Neural crest cell (in vitro differentiated cells): ENCODE measurements at regions not wholly inside any gene's neighbourhood (a gene's known extent, or its start where the extent isn't known, plus 50 kb on each side); places are given as distances from the start of the nearest gene placed in this dataset.

Experiments used
- DNase-seq: peaks from one replicate; pipeline ENCODE4 v3.0.0; 2021; ENCODE audit warnings: low read depth, mixed read lengths, low spot score
- H3K27ac Mint-ChIP-seq: one replicate; pipeline ENCODE4 v1.8.0; 2021; ENCODE audit warnings: mild to moderate bottlenecking, mixed read lengths; ENCODE audit not compliant: unreplicated experiment
- H3K27me3 Mint-ChIP-seq: 2 replicates; pipeline ENCODE4 v1.8.0; 2021; ENCODE audit warnings: low read depth, mild to moderate bottlenecking, mixed read lengths
- H3K36me3 Mint-ChIP-seq: 2 replicates; pipeline ENCODE4 v1.8.0; 2021; ENCODE audit warnings: low read depth, mild to moderate bottlenecking, mixed read lengths
- H3K4me1 Mint-ChIP-seq: 2 replicates; pipeline ENCODE4 v1.8.0; 2021; ENCODE audit warnings: mixed read lengths
- H3K4me3 Mint-ChIP-seq: one replicate; pipeline ENCODE4 v1.8.0; 2021; ENCODE audit warnings: mild to moderate bottlenecking, mixed read lengths
- H3K9me3 Mint-ChIP-seq: 2 replicates; pipeline ENCODE4 v1.8.0; 2021; ENCODE audit warnings: mixed read lengths
- CTCF ChIP-seq: fragments of 200-600 bp; sonication (generic); conservative IDR thresholded peaks from 2 replicates; pipeline ENCODE4 v1.5.0; 2021; ENCODE audit warnings: antibody characterized with exemption, mild to moderate bottlenecking

GRCh38 chr11:92558323-92558722, 333.7 kb downstream of the FAT3 start:
- no peak for DNase-seq
- Mint-ChIP-seq H3K4me1 (no peaks in the 10 kb centered on the region), H3K36me3 (no peaks in the 10 kb centered on the region), H3K9me3 (no peaks in the 10 kb centered on the region), H3K27me3 (no peaks in the 10 kb centered on the region), H3K27ac (no peak overlapping the region), H3K4me3 (no peak overlapping the region)
- no peak for TF ChIP-seq CTCF

DNA sequence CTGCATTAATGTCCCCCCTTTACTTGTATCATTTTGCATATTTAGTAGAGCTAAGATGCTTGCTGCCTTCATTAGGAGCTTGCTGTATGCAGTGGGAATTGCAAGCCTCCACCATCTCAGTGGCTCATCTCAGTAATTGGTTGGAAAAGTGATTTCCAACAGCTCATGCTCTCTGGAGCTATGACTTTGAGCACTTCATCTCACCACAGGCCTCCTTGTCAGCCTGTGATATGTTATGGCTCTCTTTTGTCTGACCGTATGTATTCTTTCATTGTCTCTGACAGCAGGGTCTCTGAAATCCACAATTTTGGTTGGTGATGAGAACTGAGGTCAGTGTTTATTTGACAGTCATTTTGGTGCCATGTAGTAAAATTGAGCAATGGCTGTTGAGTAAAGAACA, 345.1 kb downstream of the FAT3 start:
- Mint-ChIP-seq H3K27ac (no peak overlapping the region), H3K4me3 (no peak overlapping the region), H3K27me3 (no peaks in the 10 kb centered on the region), H3K4me1 (no peaks in the 10 kb centered on the region), H3K36me3 (no peaks in the 10 kb centered on the region), H3K9me3 (no peaks in the 10 kb centered on the region)
- DNase-seq, result no peak
- no peak for TF ChIP-seq CTCF

- DNase-seq, result no peak
- Mint-ChIP-seq H3K36me3 (no peaks in the 10 kb centered on the region), H3K4me1 (no peaks in the 10 kb centered on the region), H3K27me3 (no peaks in the 10 kb centered on the region), H3K27ac (no peak overlapping the region), H3K9me3 (no peaks in the 10 kb centered on the region), H3K4me3 (no peak overlapping the region)
- no peak for TF ChIP-seq CTCF
These were observed 347.9 kb downstream of the FAT3 start for GRCh38 chr11:92572559-92572958.

DNA sequence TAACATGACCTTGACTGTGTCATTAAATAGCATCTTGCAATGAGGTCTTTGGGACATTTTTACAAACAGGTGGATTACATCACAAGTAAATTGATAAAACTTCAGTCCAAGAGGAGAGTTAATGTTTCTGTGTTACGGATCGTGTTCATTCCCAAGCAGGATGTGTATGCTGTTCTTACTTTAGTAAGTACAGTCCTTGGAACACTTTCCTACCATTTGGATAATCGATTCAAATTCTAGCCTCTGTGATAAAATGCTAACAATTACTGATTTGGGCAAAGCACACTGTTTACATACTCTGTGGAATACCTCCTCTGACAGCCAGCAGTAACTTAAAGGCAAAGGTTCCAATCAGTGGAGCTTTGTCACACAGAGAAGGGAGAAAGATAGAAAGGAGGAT, 351.7 kb downstream of the FAT3 start:
- Mint-ChIP-seq H3K9me3 (no peaks in the 10 kb centered on the region), H3K27ac (no peak overlapping the region), H3K4me3 (no peak overlapping the region), H3K36me3 (no peaks in the 10 kb centered on the region), H3K4me1 (no peaks in the 10 kb centered on the region), H3K27me3 (no peaks in the 10 kb centered on the region)
- DNase-seq, result no peak
- no peak for TF ChIP-seq CTCF

DNA sequence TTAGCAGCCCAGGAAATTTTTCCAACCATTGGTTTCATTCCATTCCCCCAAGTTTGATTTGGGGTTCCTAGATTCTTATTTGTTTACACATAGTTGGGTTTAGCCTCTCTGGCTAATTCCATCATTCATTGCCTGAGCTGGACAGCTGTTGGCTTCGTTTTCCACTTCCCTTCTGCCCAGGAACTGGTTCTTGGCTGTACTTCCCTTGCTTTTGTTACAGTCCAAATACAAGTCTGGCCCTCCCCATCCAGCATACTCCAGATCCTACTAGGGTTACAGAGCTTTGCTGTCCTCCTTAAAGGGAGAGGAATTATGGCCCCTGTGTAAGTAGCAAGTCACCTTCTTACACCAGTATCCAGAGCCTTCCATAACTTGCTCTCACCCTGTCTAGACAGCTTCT, 356.3 kb downstream of the FAT3 start:
- no peak overlapping the region for H3K27ac Mint-ChIP-seq
- DNase-seq, result no peak
- no peak for TF ChIP-seq CTCF
- H3K36me3 Mint-ChIP-seq, result no peaks in the 10 kb centered on the region
- no peaks in the 10 kb centered on the region for H3K4me1 Mint-ChIP-seq
- H3K27me3 Mint-ChIP-seq, result peaks cover 3% of the 10 kb centered on the region
- H3K4me3 Mint-ChIP-seq, result no peak overlapping the region
- H3K9me3 Mint-ChIP-seq, result no peaks in the 10 kb centered on the region

DNA sequence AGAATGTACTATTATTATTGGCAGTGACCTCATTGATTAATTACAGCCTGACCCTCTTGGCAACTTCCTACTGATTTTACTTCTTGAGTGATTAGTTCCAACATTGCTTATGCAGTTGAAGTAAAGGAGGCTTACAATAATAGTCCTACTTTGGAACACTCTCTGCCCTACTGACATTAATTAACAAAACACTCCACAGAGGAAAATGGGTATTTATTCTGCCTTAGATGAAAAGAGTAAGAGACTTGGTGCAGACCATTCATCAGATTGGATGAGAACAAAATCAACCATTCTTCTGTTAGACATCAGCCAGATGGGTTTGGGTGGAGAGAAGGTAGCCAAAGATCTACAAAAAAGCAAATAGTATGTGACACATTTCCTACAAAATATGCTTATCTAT, 363.8 kb downstream of the FAT3 start:
- Mint-ChIP-seq H3K27me3 (peaks cover 3% of the 10 kb centered on the region), H3K4me3 (no peak overlapping the region), H3K4me1 (peaks cover 8% of the 10 kb centered on the region), H3K9me3 (peaks cover 2% of the 10 kb centered on the region), H3K27ac (no peak overlapping the region), H3K36me3 (no peaks in the 10 kb centered on the region)
- no peak for DNase-seq
- no peak for TF ChIP-seq CTCF
